IgD-negative memory B cell (primary cell): ENCODE measurements at regions not wholly inside any gene's neighbourhood (a gene's known extent, or its start where the extent isn't known, plus 50 kb on each side); places are given as distances from the start of the nearest gene placed in this dataset.

ENCODE experiments used
- H3K27ac Mint-ChIP-seq, 3 donors: one replicate each; pipeline ENCODE4 v1.8.0; 2020 to 2022; ENCODE audit warnings: mild to moderate bottlenecking in 3 of 3, mixed read lengths in 3 of 3, moderate library complexity in 1 of 3
- H3K27me3 Mint-ChIP-seq: one replicate; pipeline ENCODE4 v1.8.0; 2021; ENCODE audit warnings: mixed read lengths
- H3K36me3 Mint-ChIP-seq: one replicate; pipeline ENCODE4 v1.8.0; 2020; ENCODE audit warnings: mild to moderate bottlenecking, mixed read lengths
- H3K4me1 Mint-ChIP-seq, 3 donors: one replicate each; pipeline ENCODE4 v1.8.0; 2020 to 2022; ENCODE audit warnings: mixed read lengths in 3 of 3, mild to moderate bottlenecking in 1 of 3
- H3K4me3 Mint-ChIP-seq, 4 donors: one replicate each; pipeline ENCODE4 v1.8.0; 2020 to 2022; ENCODE audit warnings: mild to moderate bottlenecking in 4 of 4, mixed read lengths in 4 of 4, moderate library complexity in 3 of 4
- H3K9me3 Mint-ChIP-seq, 3 donors: one replicate each; pipeline ENCODE4 v1.8.0; 2020 to 2021; ENCODE audit warnings: mixed read lengths in 3 of 3, mild to moderate bottlenecking in 1 of 3

DNA sequence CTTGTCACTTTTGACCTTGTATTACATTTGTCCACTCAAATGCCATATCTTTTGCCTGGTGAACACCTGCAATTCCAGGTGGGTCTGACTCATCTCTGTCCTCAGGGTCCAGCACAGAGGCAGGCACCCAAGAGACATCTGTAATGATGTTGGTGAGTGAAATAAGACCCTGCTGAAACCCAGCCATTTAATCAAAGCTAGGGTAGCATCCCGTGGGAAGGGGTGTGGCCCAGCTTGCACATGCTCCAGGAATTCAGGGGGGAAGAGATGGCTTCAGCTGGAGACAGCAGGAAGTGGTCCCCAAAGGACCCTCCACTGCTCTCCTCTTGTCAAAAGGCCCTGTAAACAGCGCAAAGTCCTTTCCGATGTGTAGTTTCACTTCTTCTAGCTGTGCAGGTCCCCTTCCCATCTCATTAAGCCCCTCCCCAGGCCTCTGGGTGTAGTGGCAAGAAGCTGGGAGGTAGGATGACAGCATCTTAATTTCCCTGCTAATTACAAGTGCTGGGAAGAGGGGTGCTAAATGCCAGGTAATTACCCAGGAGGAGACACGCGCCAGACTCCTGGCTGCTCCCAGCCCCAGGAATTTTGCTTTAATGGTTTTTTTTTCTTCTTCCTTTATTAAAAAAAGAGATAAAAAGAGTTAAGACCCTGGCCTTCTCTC lies 54.4 kb upstream of the TRABD2B start:
- no peak overlapping the region for H3K27ac Mint-ChIP-seq
- peaks cover 10% of the 10 kb centered on the region for H3K27me3 Mint-ChIP-seq
- H3K36me3 Mint-ChIP-seq: no peaks in the 10 kb centered on the region
- peaks cover 0 to 2% (median 0%) of the 10 kb centered on the region in 3 donors for H3K4me1 Mint-ChIP-seq
- H3K9me3 Mint-ChIP-seq: no peaks in the 10 kb centered on the region
- H3K4me3 Mint-ChIP-seq: no peak overlapping the region

DNA sequence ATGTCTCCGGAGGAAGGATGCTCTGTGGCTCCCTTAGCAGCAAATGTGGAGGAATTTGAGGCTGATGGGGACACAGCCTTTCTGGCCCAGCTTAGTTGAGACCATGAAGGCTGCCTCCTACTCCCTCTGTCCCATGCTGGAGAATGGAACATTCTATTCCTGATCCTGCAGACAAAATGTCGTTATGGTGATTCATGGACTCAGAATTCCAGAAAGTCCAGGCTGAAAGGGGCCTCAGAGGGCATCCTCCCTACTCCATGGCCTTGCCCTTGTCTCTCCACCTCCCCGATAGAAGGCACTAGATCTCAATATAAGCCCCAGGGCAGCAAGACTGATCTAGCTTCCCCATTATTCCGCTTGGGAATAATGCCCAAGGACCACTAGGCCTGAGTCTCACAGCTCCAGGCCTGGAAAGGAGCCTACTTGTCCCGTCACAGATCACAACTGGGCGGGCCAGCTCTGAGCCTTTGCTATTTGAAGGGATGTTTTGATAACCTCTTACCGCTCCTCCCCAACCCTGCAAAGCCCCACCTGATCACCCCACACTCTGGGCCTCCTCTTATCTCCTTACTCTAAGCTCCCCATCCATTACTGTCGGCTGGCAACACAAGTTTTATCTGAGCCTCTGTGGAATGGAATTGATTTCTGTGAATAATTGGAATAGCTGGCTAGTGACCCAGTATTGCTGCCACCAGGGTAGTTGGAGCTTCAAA lies 52.8 kb upstream of the TRABD2B start:
- Mint-ChIP-seq H3K27ac (no peak overlapping the region), H3K4me1 (no peaks in the 10 kb centered on the region), H3K9me3 (no peaks in the 10 kb centered on the region), H3K36me3 (no peaks in the 10 kb centered on the region), H3K27me3 (peaks cover 10% of the 10 kb centered on the region), H3K4me3 (no peak overlapping the region)

DNA sequence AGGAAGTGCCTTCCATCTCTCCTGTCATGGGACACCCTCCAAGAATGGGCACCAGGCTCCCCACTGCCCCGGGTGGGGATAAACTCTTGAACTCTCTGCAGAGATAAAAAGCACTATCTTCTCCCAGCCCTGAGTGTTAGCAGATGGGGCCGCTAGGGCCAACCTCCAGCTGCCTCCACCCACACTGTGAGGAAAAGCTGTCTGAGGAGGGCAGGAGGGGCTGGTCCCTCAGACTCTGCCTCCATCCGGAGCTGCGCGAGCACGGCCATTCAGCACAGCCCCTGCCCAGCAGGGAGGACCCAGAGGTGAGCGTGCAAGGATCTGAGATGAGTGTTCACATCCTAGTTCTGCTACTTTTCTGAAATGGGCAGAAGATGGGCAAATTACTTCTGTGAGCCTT lies 51.8 kb upstream of the TRABD2B start:
- no peaks in the 10 kb centered on the region for H3K9me3 Mint-ChIP-seq
- H3K27me3 Mint-ChIP-seq: peaks cover 10% of the 10 kb centered on the region
- H3K4me3 Mint-ChIP-seq: no peak overlapping the region
- no peaks in the 10 kb centered on the region for H3K36me3 Mint-ChIP-seq
- H3K27ac Mint-ChIP-seq: no peak overlapping the region
- no peaks in the 10 kb centered on the region for H3K4me1 Mint-ChIP-seq

DNA sequence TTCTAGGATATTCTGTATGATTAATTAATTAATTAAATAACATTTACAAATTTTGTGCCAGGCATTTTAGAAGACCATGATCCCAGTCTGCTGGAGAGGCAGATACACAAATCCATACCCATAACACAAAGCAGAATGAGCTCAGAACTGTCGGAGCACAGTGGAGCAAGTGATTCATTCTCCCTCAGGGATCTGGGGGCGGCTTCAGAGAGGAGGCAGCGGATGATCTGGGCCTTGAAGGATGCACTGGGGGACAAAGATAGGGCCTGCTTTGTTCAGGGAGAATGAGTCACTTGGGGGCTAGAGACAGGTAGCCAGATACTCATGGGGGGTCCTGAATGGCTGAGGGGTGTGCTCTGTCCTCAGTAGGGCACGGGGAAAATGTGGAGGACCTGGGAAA lies 50.9 kb upstream of the TRABD2B start:
- Mint-ChIP-seq H3K27ac (no peak overlapping the region), H3K27me3 (peaks cover 10% of the 10 kb centered on the region), H3K9me3 (no peaks in the 10 kb centered on the region), H3K4me3 (no peak overlapping the region), H3K36me3 (no peaks in the 10 kb centered on the region), H3K4me1 (no peaks in the 10 kb centered on the region)

DNA sequence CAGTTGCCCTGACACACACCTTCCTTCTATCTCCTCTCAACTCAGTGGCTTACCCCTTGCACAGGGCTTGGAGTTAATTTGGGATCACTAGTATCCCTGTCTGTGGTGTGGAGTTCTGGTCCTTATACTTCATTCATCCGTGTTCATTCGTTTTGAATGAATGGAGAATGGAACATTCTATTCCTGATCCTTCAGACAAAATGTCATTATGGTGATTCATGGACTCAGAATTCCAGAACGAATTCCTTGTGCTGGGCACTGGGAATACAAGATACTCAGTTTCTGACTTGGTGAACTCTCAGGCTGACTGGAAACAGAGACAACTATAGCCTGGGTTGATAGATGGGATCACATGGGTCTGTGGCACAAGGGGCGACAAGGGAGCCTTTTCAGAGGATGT lies 49.9 kb upstream of the TRABD2B start:
- H3K27me3 Mint-ChIP-seq: peaks cover 7% of the 10 kb centered on the region
- no peak overlapping the region for H3K27ac Mint-ChIP-seq
- no peak overlapping the region for H3K4me3 Mint-ChIP-seq
- no peaks in the 10 kb centered on the region for H3K36me3 Mint-ChIP-seq
- H3K4me1 Mint-ChIP-seq: no peaks in the 10 kb centered on the region
- H3K9me3 Mint-ChIP-seq: no peaks in the 10 kb centered on the region
